ENCODE measurements at regions not wholly inside any gene's neighbourhood (a gene's known extent, or its start where the extent isn't known, plus 50 kb on each side); places are given as distances from the start of the nearest gene placed in this dataset.

- no peak for TF ChIP-seq EP300 (IDR thresholded peaks at IDR 0.05)
- TF ChIP-seq POLR2A (IDR thresholded peaks at IDR 0.05), result no peak
- TF ChIP-seq, protein P1, sequence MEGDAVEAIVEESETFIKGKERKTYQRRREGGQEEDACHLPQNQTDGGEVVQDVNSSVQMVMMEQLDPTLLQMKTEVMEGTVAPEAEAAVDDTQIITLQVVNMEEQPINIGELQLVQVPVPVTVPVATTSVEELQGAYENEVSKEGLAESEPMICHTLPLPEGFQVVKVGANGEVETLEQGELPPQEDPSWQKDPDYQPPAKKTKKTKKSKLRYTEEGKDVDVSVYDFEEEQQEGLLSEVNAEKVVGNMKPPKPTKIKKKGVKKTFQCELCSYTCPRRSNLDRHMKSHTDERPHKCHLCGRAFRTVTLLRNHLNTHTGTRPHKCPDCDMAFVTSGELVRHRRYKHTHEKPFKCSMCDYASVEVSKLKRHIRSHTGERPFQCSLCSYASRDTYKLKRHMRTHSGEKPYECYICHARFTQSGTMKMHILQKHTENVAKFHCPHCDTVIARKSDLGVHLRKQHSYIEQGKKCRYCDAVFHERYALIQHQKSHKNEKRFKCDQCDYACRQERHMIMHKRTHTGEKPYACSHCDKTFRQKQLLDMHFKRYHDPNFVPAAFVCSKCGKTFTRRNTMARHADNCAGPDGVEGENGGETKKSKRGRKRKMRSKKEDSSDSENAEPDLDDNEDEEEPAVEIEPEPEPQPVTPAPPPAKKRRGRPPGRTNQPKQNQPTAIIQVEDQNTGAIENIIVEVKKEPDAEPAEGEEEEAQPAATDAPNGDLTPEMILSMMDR (IDR thresholded peaks at IDR 0.05), result no peak
These were observed 280.1 kb downstream of the NUP35 start for GRCh38 chr2:183404392-183404791.

Measured in suprapubic skin (tissue), 3 donors.